GM19372 (cell line): ENCODE measurements at regions not wholly inside any gene's neighbourhood (a gene's known extent, or its start where the extent isn't known, plus 50 kb on each side); places are given as distances from the start of the nearest gene placed in this dataset.

Experiments
- ATAC-seq: cut with Tn5 transposase; IDR thresholded peaks from one replicate; pipeline ENCODE4 v1.9.1; 2021; ENCODE audit warnings: mild to moderate bottlenecking, low read depth, moderate library complexity; ENCODE audit not compliant: unreplicated experiment

GRCh38 chr16:87000001-87000400 lies 317.2 kb downstream of the C16orf95 start:
- ATAC-seq: no peak

GRCh38 chr16:87002717-87003413 lies 314.3 kb downstream of the C16orf95 start:
- ATAC-seq: no peak

DNA sequence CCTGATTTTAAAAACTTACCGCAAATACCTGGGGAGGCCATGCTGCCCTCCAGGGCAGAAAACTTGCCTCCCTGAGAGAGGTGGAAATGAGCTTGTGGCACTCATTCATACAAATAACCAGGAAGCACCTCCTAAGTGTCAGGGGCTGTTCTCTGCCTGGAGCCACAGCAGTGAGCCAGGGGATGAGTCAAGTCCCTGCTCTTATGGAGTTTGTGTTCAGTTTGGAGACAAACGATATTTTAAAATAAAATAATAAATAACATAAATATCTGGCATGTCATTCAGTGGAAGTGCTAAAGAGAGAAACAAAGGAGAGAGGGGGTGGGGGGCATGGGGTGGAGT lies 313.8 kb downstream of the C16orf95 start:
- no peak for ATAC-seq

DNA sequence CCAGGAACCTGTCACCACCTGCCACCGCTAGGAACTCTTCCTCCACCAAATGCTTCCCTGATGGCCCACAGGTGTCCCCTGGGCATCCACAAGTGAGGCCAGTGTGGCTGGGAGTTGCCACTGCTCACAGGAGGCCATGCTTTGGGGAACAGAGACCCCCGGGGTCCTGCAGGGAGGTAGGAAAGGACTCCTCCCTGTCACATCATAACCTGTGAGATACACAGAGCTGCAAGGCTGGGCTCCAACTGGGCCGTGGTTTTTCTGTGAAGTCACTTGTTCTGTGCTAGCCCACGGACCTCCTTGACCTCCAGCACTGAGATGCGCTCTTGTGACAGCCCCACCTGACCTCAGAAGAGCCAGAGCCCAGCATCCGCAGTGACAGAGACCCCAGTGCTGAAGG lies 311.2 kb downstream of the C16orf95 start:
- ATAC-seq: no peak

DNA sequence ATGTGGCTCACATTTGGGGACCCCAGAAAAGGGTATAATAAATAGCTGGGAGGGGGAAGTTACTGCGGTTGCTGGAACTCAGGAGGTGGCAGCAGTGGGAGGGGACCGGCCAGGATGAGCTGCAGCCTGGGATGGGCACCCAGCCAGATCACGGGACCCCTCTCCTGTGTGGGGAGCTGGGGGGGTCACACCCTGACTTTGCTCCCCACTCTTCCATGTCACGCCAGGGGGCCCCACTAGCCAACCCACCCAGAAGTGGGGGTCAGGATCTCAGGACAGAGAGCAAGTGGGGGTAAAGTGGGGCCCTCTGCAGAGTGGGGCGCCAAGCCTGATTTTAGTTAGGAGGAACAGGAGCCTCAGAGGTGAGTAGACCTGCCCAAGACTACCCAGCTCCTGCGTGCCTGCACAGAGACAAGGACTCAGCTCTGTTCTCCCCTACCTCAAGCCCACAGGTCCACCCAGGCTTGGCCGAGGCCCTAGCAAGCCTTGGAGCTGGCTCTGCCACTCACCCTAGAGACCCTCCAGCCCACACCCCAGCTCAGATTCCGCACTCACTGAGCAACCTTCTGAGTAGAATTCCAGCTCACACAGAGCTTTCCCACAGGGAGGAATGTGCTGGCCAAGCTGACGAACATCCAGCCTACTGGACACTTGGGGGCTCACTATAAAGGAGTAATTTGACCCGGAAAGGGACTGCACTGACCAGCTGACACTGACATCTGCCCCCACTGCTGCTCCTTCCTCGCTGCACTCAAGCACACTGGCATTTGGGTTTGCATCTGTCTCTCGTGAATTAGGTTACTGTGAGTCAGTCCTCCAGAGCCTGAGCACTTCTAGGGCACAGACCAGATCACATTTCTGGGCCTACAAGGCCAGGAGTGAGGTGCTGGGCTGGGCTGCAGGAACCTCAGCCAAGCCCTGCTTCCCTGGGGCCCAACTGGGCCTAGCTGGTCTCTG lies 310.1 kb downstream of the C16orf95 start:
- ATAC-seq: no peak

DNA sequence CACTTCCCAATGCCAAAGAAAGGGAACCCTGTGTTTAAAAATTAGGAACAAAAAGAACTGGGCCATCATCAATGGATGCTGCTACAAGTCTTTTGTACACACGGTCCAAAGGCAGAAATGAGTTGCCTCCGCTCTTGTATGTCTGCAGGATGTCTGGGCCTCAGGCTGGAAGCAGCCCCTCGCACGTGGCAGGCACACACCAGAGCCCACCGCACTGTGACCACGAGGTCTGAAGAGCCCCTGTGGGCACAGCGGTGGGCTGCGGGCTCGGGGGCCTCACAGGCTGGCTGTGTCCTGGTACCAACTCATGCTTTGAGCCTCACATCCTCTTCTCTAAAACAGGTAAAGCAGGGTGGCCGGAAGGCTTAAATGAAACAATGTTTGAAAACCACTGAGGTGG lies 309.3 kb downstream of the C16orf95 start:
- ATAC-seq: no peak

DNA sequence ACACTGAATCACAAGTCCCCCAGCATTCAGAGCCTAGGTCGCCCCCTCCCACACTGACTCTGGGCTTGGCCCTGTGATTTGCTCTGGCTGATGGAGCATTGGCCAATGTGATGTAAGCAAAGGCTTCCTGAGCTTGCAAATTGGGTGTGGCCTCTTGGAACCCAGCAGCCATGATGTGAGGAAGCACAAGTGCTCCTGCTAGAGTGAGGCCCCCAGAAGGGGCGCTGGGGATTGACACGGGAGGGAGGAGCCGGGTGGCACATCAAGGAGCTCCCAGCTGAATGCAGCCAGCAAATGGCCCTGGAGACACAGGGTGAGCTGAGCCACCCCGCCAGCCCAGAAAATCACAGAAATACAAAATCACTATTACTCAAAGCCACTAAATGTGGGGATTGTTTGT lies 308.5 kb downstream of the C16orf95 start:
- ATAC-seq: no peak

- ATAC-seq: no peak
Observed at GRCh38 chr16:87012954-87013938, 303.9 kb downstream of the C16orf95 start.

GRCh38 chr16:87014112-87014511 lies 303.1 kb downstream of the C16orf95 start:
- ATAC-seq: no peak

- ATAC-seq: no peak
Observed at GRCh38 chr16:87015021-87015420, 302.2 kb downstream of the C16orf95 start.

DNA sequence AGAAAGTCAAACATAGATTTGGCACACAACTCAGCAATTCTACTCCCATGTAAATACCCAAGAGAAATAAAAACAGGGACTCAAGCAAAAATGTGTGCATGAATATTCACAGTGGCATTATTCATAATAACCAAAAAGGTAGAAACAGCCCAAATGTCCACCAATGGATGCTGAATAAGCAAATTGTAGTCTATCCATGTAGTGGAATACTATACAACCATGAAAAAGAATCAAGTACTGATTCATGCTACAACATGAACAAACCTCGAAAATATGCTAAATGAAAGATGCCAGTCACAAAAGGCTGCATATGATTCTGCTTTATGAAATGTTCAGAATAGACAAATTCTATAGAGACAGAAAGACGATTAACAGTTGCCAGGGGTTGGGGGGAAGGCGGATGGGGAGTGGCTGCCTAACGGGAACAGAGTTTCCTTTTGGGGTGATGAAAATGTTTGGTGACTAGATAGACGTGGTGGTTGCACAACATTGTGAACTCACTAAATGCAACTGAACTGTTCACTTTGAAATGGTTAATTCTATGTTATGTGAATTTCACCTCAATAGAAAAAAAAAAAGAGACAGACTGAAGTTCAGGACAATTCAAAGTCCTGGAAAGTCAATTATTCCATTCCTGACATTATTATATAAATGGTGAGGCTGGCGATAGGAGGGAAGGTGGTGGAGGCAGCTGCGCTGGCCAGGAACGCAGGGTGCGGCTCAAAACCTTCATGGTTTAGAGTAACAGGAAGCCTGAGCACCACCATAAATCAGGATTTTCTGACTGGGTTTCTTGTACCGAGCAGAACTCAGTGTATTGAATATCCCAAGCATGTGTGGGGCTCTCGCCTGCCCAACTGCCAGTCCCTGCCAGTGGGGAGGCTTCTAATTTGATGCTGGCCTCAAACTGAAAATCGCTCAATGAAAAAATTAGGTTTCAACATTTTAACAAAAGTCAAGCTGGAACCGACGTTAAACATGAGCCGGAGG lies 300.9 kb downstream of the C16orf95 start:
- no peak for ATAC-seq

DNA sequence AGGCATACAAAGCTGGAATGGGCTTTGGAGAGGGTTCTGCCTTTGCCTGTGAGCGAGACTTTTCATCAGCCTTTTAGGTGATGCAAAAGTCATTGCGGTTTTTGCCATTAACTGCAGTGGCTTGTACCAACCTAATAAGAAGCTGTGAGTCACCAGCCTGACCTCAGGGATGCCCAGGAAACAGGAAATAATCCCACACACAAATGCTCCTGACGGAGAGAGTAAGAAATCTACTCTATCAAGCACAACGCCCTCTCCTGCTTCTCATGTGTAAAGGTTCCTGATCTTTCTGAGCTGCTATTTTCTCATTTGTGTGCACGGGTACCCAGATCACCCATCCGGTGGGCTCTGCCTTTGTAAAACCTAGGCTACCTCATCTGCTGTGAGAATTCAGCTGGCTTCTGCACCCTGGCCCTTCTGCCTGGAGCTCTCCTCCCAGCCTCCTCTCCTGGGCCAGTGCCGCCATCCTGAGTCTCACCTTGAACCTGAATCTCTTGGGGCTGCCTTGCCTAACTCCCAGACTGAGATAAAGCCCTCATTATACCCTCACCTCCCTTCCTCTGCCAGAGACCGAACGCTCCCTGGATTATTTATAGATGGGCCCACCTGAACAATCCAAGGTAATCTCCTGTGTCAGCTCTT lies 299.7 kb downstream of the C16orf95 start:
- ATAC-seq: no peak

- no peak for ATAC-seq
Observed at GRCh38 chr16:87025676-87026075, 291.5 kb downstream of the C16orf95 start.

DNA sequence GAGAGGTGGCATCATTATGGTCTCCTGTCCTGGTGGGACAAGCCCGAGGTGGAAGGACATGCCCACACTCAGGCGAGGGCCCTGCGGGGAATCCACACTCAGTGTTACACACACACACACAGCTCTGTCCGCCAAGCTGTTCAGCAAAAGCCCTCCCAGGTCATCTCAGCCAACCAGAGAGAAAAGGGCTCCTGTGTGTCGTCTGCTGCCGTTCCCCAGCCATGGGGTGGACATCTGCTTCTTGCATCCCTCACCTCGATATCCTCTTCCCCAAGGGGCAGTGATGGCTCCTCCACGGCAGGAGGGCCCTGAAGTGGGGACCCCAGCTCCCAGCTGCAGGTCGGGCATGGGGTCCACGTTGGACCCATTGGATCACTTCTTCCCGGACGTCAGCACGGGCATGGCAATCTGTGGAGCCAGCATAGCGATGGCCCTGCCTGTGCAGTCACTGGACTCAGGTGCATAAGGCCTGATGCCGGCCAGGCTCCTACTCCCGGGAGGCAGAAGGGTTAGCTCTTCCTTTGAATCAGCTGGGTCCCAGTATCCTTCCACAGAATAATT lies 290.1 kb downstream of the C16orf95 start:
- ATAC-seq: no peak

- no peak for ATAC-seq
Observed at GRCh38 chr16:87028481-87029320, 288.5 kb downstream of the C16orf95 start.

DNA sequence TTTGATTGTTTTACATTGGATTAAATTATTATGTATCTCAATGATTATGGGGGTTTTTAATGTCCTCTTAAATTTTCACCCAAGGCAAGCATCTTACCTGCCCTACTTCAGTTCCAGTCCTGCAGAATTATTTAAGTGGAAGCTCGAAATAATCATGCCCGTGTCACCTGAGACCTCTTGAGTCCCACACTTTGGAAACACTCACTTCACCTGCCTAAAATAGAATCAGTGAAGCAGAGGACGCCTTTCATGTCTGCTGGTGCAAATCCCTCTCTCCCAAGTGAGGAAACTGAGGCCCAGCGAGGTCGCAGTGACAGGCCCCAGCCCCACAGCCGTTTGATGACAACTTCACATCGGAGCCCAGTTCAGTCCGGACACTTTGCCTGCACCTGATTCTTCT lies 284.6 kb downstream of the C16orf95 start:
- no peak for ATAC-seq

DNA sequence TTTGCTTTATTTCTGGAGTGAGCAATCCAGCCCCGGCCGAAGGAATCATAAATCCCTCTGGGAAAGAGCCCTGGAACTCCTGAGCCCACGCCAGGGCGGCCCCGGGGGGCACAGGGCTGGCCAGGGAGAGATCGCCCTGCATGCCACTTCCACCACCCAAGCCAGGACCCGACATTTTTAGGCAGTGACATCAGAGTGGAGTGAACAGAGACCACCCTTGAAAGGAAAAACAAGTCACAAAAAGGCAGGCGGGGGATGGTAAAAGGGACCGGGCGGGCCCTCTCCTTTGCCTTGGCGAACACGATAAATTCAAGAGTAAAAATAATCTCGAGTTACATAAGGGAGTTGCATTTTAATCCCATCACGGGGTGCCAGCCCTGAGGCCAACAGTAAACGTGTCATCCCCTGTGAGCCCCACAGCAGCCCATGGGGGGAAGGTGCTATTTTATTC lies 284.1 kb downstream of the C16orf95 start:
- no peak for ATAC-seq
